ENCODE measurements at regions not wholly inside any gene's neighbourhood (a gene's known extent, or its start where the extent isn't known, plus 50 kb on each side); places are given as distances from the start of the nearest gene placed in this dataset.

DNA sequence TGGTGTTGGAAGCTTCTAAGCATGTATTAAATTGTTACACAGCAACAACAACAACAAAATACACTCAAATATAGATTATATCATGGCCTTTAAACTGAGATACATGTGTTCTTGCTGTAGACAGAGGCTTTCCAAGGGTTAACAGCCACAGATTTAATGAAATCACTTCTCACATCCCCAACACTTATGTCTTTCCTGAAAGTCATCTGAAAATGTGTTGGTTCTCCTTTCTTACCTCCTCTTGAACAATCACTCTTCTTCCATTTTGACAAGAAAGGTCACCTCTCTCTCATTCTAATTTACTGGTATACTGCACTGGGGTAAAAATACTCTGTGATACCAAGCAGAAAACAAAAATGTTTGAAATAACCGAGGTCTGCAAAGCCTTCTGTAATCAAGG lies 507.3 kb upstream of the KCNMB2 start:
- no peak for DNase-seq
- no peaks in the 10 kb centered on the region for H3K36me3 Mint-ChIP-seq (ENCODE audit: low read depth)
- POLR2A ChIA-PET: no interaction called here
- no peaks in the 10 kb centered on the region for H3K27me3 Mint-ChIP-seq
- no peaks in the 10 kb centered on the region for H3K9me3 Mint-ChIP-seq
- H3K27ac Mint-ChIP-seq: no peak overlapping the region
- no peak overlapping the region for H3K4me3 Mint-ChIP-seq
- H3K4me1 Mint-ChIP-seq: no peaks in the 10 kb centered on the region
- CTCF ChIA-PET: no interaction called here

DNA sequence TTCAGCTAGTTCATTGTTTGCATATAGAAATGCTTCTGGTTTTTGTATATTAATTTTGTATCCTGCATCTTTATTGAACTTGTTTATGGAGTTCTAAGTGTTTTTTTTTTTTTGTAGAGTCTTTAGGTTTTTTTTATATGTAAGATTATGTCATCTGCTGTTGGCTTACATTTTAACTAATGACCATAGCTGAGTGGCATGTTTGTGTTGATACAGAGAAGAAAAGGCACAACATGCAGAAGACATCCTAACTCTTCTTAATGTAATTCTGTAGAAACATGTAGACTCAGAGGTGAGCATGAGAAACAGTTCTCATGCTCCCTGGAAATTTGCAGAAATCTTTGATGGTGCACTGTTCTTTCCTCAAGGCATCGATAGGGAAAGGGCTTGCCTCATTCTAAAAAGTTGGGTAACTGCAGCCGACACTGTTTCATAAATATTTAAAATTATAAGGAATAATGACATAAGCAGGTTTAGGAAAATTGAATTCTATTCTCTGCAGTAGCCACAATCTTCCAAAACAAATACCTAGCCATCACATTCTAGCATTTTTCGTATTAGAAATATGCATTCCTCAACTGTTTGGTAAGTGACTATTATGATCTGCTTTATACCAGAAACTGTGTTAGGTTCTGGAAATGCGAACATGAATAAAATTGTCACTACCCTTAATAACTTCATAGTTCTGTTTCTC lies 499.6 kb upstream of the KCNMB2 start:
- no peaks in the 10 kb centered on the region for H3K27me3 Mint-ChIP-seq
- no peak for DNase-seq
- CTCF ChIA-PET: no interaction called here
- H3K36me3 Mint-ChIP-seq (ENCODE audit: low read depth): no peaks in the 10 kb centered on the region
- POLR2A ChIA-PET: no interaction called here
- H3K4me1 Mint-ChIP-seq: no peaks in the 10 kb centered on the region
- H3K4me3 Mint-ChIP-seq: no peak overlapping the region
- no peaks in the 10 kb centered on the region for H3K9me3 Mint-ChIP-seq
- H3K27ac Mint-ChIP-seq: no peak overlapping the region

DNA sequence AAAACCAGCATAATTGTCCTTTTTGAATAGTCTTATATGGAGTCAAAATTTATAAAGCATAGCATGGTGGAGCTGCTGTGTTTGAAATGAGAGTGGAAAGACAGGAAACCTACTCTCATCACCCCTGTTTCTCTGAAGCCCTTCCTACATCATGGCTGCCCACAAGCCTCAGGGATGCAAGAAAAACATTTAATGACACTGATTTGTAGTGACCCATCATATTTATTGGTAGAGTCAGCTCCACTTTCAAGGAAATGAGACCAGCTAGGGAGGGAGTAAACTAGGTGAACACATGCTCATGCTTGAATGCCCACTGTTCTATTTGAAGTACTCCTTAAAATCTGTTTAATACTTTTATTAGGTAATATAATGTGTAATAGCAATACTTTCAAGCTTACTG lies 494.3 kb upstream of the KCNMB2 start:
- Mint-ChIP-seq H3K4me3 (no peak overlapping the region), H3K4me1 (no peaks in the 10 kb centered on the region), H3K27me3 (no peaks in the 10 kb centered on the region), H3K9me3 (peaks cover 5% of the 10 kb centered on the region), H3K36me3 (ENCODE audit: low read depth) (no peaks in the 10 kb centered on the region), H3K27ac (no peak overlapping the region)
- ChIA-PET POLR2A (no interaction called here), CTCF (no interaction called here)
- DNase-seq: no peak

DNA sequence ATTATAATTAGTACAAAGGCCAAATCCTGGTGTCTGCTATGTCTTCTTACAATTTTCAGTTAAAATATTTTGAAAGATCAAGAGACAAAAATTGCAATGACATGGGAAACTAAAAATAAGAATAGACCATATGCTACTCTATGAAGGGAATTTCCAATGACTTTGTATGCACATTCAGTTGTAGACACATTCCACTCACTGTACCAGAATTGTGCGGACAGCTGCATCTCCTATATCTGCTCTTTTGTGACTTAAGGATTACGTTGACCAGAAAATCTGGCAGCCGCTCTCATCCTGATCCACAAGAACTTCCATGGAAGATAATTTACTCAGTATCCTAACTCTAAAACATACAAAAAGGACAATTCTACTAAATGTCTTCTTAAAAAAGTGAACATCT lies 493.9 kb upstream of the KCNMB2 start:
- CTCF ChIA-PET: no interaction called here
- no peaks in the 10 kb centered on the region for H3K4me1 Mint-ChIP-seq
- peaks cover 5% of the 10 kb centered on the region for H3K9me3 Mint-ChIP-seq
- POLR2A ChIA-PET: no interaction called here
- no peaks in the 10 kb centered on the region for H3K36me3 Mint-ChIP-seq (ENCODE audit: low read depth)
- no peak overlapping the region for H3K4me3 Mint-ChIP-seq
- H3K27me3 Mint-ChIP-seq: no peaks in the 10 kb centered on the region
- DNase-seq: no peak
- H3K27ac Mint-ChIP-seq: no peak overlapping the region

GRCh38 chr3:178043084-178043483 lies 493.2 kb upstream of the KCNMB2 start:
- H3K9me3 Mint-ChIP-seq: peaks cover 5% of the 10 kb centered on the region
- ChIA-PET POLR2A (no interaction called here), CTCF (no interaction called here)
- H3K36me3 Mint-ChIP-seq (ENCODE audit: low read depth): no peaks in the 10 kb centered on the region
- no peak for DNase-seq
- no peak overlapping the region for H3K27ac Mint-ChIP-seq
- H3K4me1 Mint-ChIP-seq: no peaks in the 10 kb centered on the region
- H3K4me3 Mint-ChIP-seq: no peak overlapping the region
- no peaks in the 10 kb centered on the region for H3K27me3 Mint-ChIP-seq

- DNase-seq: no peak
- ChIA-PET POLR2A (no interaction called here), CTCF (no interaction called here)
- H3K27ac Mint-ChIP-seq: no peak overlapping the region
- peaks cover 5% of the 10 kb centered on the region for H3K9me3 Mint-ChIP-seq
- no peaks in the 10 kb centered on the region for H3K27me3 Mint-ChIP-seq
- H3K36me3 Mint-ChIP-seq (ENCODE audit: low read depth): no peaks in the 10 kb centered on the region
- H3K4me1 Mint-ChIP-seq: no peaks in the 10 kb centered on the region
- no peak overlapping the region for H3K4me3 Mint-ChIP-seq
Observed at GRCh38 chr3:178044320-178044719, 491.9 kb upstream of the KCNMB2 start.

GRCh38 chr3:178047496-178047895 lies 488.7 kb upstream of the KCNMB2 start:
- Mint-ChIP-seq H3K27me3 (no peaks in the 10 kb centered on the region), H3K27ac (no peak overlapping the region), H3K4me3 (no peak overlapping the region), H3K9me3 (peaks cover 5% of the 10 kb centered on the region), H3K36me3 (ENCODE audit: low read depth) (no peaks in the 10 kb centered on the region), H3K4me1 (no peaks in the 10 kb centered on the region)
- no peak for DNase-seq
- CTCF ChIA-PET: no interaction called here
- POLR2A ChIA-PET: interaction anchor here (1.0 kb wide), 1 partner anchor 11 kb away, joined by 3 read pairs; no protein-coding TSS in a partner anchor

GRCh38 chr3:178048768-178049167 lies 487.5 kb upstream of the KCNMB2 start:
- POLR2A ChIA-PET: no interaction called here
- CTCF ChIA-PET: no interaction called here
- H3K27me3 Mint-ChIP-seq: no peaks in the 10 kb centered on the region

DNA sequence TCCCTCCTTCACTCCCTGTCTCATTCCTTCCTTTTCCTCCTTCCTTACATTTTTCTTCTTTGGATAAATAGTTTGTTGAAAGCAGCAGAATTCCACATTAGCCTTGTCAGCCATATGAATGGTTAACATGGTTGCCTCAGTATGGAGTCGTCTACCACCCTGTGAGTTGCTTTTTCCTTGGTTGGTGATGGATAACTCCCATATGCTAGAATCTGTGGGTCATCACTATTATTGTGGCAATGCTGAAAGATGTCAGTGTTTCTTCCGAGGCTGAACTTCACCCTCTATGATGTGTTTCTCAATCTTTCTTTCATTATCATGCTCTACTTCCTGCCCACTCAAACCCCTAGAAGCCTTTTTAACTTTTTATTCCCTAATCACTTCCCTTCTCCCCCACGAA lies 481.8 kb upstream of the KCNMB2 start:
- Mint-ChIP-seq H3K4me1 (no peaks in the 10 kb centered on the region), H3K36me3 (ENCODE audit: low read depth) (no peaks in the 10 kb centered on the region), H3K27me3 (no peaks in the 10 kb centered on the region), H3K9me3 (no peaks in the 10 kb centered on the region), H3K27ac (no peak overlapping the region), H3K4me3 (no peak overlapping the region)
- POLR2A ChIA-PET: no interaction called here
- no peak for DNase-seq
- CTCF ChIA-PET: no interaction called here

More at GRCh38 chr3:178048768-178049167, 487.5 kb upstream of the KCNMB2 start:
- no peak overlapping the region for H3K4me3 Mint-ChIP-seq
- H3K4me1 Mint-ChIP-seq: no peaks in the 10 kb centered on the region
- H3K36me3 Mint-ChIP-seq (ENCODE audit: low read depth): no peaks in the 10 kb centered on the region
- no peak overlapping the region for H3K27ac Mint-ChIP-seq
- no peak for DNase-seq
- no peaks in the 10 kb centered on the region for H3K9me3 Mint-ChIP-seq

- no peak for DNase-seq
- no peaks in the 10 kb centered on the region for H3K9me3 Mint-ChIP-seq
- H3K27me3 Mint-ChIP-seq: no peaks in the 10 kb centered on the region
- no peak overlapping the region for H3K4me3 Mint-ChIP-seq
- ChIA-PET CTCF (no interaction called here), POLR2A (no interaction called here)
- H3K27ac Mint-ChIP-seq: no peak overlapping the region
- no peaks in the 10 kb centered on the region for H3K4me1 Mint-ChIP-seq
- no peaks in the 10 kb centered on the region for H3K36me3 Mint-ChIP-seq (ENCODE audit: low read depth)
Observed at GRCh38 chr3:178055939-178056338, 480.3 kb upstream of the KCNMB2 start.

- Mint-ChIP-seq H3K27me3 (no peaks in the 10 kb centered on the region), H3K36me3 (ENCODE audit: low read depth) (no peaks in the 10 kb centered on the region), H3K4me1 (no peaks in the 10 kb centered on the region), H3K27ac (no peak overlapping the region), H3K9me3 (no peaks in the 10 kb centered on the region), H3K4me3 (no peak overlapping the region)
- CTCF ChIA-PET: no interaction called here
- POLR2A ChIA-PET: no interaction called here
- no peak for DNase-seq
Observed at GRCh38 chr3:178056868-178057267, 479.4 kb upstream of the KCNMB2 start.

DNA sequence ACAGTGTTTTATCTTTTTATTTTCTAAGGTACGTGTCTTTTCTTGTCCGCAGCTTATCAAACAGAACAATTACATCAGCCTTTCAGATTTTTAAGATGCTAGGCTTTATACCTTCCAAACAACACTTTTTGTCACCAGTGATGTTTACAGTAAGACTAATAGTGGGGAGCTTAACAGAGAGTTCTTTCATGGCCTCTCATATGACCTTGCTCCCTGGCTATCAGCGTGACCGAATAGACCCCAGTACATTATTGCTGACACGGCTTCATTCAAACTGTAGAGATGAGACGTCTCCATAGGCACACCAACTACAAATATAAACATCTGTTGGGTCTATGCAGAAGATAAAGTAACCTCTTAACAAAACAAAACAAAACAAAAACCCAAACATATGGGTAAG lies 477.6 kb upstream of the KCNMB2 start:
- no peak overlapping the region for H3K27ac Mint-ChIP-seq
- H3K4me3 Mint-ChIP-seq: no peak overlapping the region
- CTCF ChIA-PET: no interaction called here
- H3K4me1 Mint-ChIP-seq: no peaks in the 10 kb centered on the region
- POLR2A ChIA-PET: interaction anchor here (1.1 kb wide), 1 partner anchor 11 kb away, joined by 3 read pairs; no protein-coding TSS in a partner anchor
- H3K27me3 Mint-ChIP-seq: no peaks in the 10 kb centered on the region
- DNase-seq: no peak
- no peaks in the 10 kb centered on the region for H3K9me3 Mint-ChIP-seq
- H3K36me3 Mint-ChIP-seq (ENCODE audit: low read depth): no peaks in the 10 kb centered on the region

GRCh38 chr3:178059119-178059518 lies 477.1 kb upstream of the KCNMB2 start:
- POLR2A ChIA-PET: no interaction called here
- H3K27me3 Mint-ChIP-seq: no peaks in the 10 kb centered on the region
- DNase-seq: no peak
- no peaks in the 10 kb centered on the region for H3K9me3 Mint-ChIP-seq
- no peaks in the 10 kb centered on the region for H3K4me1 Mint-ChIP-seq
- no peak overlapping the region for H3K27ac Mint-ChIP-seq
- CTCF ChIA-PET: no interaction called here
- H3K4me3 Mint-ChIP-seq: no peak overlapping the region
- no peaks in the 10 kb centered on the region for H3K36me3 Mint-ChIP-seq (ENCODE audit: low read depth)

DNA sequence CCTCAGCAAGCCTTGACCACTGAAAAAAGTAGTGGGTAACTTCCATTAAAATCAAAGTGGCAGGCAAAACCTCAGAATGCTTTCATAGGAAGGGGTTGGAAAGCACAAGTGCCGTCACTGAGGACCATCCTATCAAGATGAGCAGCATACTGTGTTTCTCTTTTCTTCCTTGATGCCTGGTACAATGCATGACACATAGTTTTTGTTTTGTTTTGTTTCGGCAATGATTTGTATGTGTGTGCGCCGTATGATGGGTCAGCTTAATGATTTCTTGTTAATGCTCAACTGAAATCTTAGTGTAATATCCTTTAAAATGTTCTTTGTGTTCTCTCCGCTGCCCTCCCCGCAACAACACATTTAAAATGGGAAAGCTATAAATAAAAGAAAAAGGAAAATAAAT lies 476.4 kb upstream of the KCNMB2 start:
- POLR2A ChIA-PET: no interaction called here
- DNase-seq: no peak
- H3K36me3 Mint-ChIP-seq (ENCODE audit: low read depth): no peaks in the 10 kb centered on the region
- H3K27ac Mint-ChIP-seq: no peak overlapping the region
- no peaks in the 10 kb centered on the region for H3K4me1 Mint-ChIP-seq
- CTCF ChIA-PET: no interaction called here
- no peak overlapping the region for H3K4me3 Mint-ChIP-seq
- no peaks in the 10 kb centered on the region for H3K9me3 Mint-ChIP-seq
- H3K27me3 Mint-ChIP-seq: no peaks in the 10 kb centered on the region

- H3K4me3 Mint-ChIP-seq: no peak overlapping the region
- H3K4me1 Mint-ChIP-seq: no peaks in the 10 kb centered on the region
- DNase-seq: no peak
- H3K27ac Mint-ChIP-seq: no peak overlapping the region
- CTCF ChIA-PET: no interaction called here
- POLR2A ChIA-PET: no interaction called here
- no peaks in the 10 kb centered on the region for H3K36me3 Mint-ChIP-seq (ENCODE audit: low read depth)
- no peaks in the 10 kb centered on the region for H3K9me3 Mint-ChIP-seq
- H3K27me3 Mint-ChIP-seq: no peaks in the 10 kb centered on the region
Observed at GRCh38 chr3:178060407-178060806, 475.8 kb upstream of the KCNMB2 start.
